ENCODE measurements at regions not wholly inside any gene's neighbourhood (a gene's known extent, or its start where the extent isn't known, plus 50 kb on each side); places are given as distances from the start of the nearest gene placed in this dataset.

GRCh38 chr21:41668686-41669532, 97.9 kb downstream of the RIPK4 start:
- TF ChIP-seq GATA3 (IDR thresholded peaks at IDR 0.05; ENCODE audit: low read depth, low read length) (no peak), GATA2 (IDR thresholded peaks at IDR 0.05; ENCODE audit: low read depth, low read length) (no peak)
